ENCODE measurements at regions not wholly inside any gene's neighbourhood (a gene's known extent, or its start where the extent isn't known, plus 50 kb on each side); places are given as distances from the start of the nearest gene placed in this dataset.

DNA sequence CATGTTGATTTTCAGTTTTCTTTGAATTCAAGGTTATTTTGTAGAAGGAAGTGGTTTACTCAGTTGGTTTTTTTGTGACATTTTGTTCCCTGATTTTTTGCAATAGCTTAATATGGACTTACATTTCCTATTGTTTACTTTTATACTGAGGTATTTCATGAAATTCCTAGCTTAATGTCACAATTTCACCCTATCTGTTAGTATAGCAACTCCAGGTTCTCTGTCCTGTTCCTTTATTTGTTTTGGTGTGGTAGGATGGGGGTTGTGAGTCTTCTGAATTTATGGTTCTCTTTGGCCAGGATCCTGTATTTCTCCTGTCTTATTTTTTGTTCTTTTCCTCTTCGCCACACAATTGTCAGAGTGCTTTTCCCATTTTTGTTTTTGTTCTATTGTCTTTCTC is 523.4 kb upstream of the ARRDC3 start:
- DNase-seq (no peak), ATAC-seq (ENCODE audit: poor library complexity) (no peak)
- intact Hi-C loops (cut with DNase I) = no loop called here

DNA sequence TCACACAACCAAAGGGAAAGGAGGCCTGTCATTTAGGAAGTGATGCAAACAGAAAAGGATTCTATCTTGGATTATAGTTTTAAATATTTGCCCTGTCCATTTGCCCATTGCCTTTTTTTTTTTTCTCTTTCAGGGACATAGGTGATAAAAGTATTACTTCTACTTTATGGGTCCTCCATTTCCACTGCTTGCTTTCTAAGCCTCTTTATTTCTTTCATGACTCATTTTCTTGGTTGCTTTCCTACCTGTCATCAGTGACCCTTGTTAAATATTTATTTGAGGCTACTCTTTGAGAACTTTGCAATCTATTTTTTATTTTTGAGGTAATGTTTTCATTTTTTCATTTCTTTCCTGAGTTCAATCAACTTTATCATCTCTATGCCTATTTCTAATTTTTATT is 522.9 kb upstream of the ARRDC3 start:
- no peak for DNase-seq
- intact Hi-C loops (cut with DNase I) = no loop called here
- no peak for ATAC-seq (ENCODE audit: poor library complexity)

DNA sequence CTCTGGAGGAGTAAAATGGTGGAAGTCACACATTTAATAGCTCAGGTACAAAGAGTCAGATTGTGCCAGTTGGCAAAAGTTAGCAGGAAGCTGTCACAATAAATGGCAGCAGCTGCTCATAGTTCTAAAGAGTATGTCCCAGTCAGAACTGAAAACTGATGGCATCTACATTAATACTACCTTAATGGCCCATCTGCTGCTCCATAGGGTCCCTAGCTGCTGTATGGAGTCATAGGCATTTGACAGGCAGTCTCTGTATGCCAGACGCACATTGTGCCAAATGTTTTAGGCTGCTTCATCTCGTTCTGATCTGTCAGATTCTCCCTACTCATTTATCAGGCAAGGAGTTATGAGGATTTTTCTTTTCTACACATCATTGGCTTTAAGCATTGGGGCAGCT is 515.8 kb upstream of the ARRDC3 start:
- DNase-seq (no peak), ATAC-seq (ENCODE audit: poor library complexity) (no peak)
- intact Hi-C loops (cut with DNase I) = no loop called here

DNA sequence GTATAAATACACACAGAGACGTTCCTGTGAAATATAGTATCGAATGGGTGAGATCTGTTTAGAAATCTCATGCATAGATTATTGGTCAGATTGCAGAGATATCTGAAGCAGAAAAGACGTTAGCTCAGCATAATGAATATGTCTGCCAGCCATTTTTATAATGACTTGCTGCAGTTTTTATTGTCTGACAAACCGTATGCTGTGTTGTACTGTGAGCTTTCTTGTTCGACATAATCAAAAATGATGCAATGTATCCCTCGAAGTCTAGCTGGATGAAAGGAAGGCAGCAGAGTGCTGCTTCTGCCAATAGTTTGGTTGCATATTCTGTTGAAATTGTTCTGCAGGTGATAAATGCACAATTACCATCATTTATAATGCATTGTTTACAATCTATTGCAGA is 514.9 kb upstream of the ARRDC3 start:
- DNase-seq = no peak
- no peak for ATAC-seq (ENCODE audit: poor library complexity)

DNA sequence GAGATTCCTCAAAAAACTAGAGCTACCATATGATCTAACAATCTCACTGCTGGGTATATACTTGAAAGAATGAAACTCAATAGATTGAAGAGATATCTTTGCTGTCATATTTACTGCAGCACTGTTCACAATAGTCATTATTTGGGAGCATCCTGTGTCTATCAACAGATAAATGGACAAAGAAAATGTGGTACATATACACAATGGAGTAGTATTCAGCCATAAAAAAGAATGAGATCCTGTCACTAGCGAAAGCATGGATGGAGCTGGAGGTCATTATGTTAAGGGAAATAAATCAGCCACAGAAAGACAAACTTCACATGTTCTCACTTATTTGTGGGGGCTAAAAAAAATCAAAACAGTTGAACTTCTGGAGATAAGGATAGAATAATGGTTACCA is 505.7 kb upstream of the ARRDC3 start:
- ATAC-seq (ENCODE audit: poor library complexity) (no peak), DNase-seq (no peak)
- intact Hi-C loops (cut with DNase I) = no loop called here

More for the DNA sequence above, 514.9 kb upstream of the ARRDC3 start:
- intact Hi-C loops (cut with DNase I) = no loop called here

DNA sequence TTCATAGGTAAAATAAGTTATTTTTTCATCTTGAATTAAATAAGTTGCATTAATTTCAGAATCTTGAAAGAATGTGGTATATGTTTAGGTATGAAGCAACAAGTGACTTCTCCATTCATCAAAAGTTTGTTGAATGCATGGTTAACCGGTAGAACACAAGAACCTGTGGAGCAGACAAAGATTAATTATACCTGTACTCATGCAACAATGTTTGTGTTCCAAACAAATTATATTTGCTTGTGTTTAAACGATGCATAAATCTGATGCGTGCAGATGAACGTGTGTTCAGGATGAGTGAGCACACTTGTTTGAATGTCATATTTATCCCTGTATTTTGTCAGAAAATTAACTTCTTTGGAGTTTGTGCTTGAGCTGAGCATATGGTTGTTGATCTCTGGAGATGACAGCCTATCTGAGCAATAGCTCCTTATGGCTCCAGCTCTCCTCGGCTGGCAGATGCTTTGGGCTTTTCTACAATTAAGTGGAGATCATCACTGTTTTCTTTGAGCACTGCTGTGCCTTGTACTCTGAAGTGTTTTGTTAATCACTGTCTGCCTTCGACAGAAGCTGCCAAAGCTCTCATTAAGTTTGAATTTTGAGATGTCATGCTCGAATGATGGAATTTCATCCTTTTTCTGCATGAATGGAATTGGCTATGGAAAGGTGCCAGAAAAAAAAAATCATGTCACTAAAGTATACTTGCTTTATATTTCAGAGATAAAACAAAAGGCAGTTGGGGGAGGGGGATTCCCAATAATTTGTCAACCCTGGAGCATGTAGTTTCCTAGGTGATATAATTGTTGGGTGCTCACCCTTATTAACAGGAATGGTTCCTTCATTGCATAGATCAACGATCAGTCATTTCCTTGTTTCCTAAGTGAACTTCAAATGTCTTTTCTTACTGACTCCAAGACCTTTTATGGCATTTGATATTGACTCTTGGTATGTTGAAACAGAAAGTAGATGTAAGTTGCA is 502.5 kb upstream of the ARRDC3 start:
- intact Hi-C loops (cut with DNase I) = no loop called here
- DNase-seq (no peak), ATAC-seq (ENCODE audit: poor library complexity) (no peak)

DNA sequence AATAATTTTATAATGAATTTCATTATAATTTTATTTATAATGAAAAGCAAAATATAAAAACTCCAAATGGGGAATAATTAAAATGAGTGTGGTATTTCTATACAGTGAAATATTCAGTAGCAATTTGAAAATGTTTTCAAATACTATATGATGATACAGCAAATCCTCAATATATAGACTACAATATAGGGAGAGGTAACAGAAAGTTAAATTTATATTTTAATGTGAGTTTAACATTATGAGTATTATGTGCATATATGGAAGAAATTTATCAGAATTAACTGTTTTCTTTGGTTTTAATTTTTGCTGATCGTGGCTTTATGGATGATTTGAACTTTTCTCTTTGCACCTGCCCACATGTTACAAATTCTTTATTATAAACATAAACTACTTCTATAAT is 500.9 kb upstream of the ARRDC3 start:
- intact Hi-C loops (cut with DNase I) = no loop called here
- ATAC-seq (ENCODE audit: poor library complexity) (no peak), DNase-seq (no peak)

DNA sequence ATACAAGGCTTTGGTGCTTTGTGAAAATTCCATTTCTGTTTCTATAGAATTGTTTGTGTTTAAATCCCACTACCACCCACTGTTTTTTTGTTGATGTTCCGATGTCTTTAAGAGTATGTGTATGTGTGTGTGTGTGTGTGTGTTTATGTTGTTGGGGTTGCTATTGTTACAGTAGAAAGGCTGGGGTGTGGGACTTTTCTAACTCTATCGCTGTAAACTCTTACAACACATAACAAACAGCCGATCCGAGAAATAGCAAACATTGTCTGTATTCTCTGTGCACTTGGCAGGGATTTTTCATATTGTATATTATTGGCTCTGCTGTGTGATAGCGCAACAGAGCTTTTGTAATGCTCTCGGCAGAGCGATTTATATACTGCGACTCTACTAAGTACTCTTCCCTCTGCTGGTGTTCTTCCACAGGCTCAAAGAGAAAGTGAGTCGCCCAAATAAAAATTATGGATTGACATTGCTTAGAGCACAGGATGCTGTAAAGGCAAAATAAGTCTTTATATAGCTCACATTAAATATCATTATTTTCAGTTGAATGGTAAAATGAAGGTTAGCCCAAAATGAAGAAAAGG is 492.2 kb upstream of the ARRDC3 start:
- ATAC-seq (ENCODE audit: poor library complexity) = no peak
- intact Hi-C loops (cut with DNase I) = no loop called here
- no peak for DNase-seq

DNA sequence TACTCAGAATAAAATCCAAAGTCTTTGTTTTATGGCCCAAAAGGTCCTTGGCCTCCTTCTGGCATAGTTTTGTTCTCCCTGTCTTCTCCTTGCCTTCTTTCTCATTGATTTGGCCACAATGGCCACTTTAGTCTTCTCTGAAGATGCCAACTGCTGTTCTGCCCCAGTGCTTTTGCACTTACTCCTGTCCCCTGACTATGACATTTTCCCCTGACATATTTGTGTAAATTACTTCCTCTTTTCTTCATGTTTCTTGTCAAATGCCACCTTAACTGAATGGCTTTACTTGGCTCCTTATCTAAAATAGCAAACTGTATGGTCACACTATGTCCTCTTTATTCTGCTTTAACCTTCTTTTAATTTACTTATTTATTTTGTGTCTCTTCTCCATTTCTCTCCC is 484.7 kb upstream of the ARRDC3 start:
- intact Hi-C loops (cut with DNase I) = no loop called here
- ATAC-seq (ENCODE audit: poor library complexity) = no peak
- no peak for DNase-seq

DNA sequence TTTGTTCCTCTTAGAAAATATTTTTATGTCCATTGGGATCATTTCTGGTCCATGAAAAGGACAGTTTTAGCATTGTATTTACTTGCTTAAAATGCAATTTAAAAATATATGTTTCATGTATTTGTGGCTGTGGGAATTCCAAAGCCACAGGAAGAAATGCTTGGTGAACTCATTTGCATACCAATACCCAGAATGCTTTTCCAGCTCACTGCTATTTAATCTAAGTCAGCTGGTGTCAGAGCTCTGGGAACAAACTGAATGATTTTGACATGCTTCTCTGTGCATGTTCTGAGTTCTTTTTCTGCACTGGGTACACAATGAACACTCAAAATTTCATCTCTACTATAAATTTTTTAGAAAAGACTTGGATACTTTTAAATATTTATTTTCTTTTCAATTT is 482.8 kb upstream of the ARRDC3 start:
- no peak for ATAC-seq (ENCODE audit: poor library complexity)
- DNase-seq = no peak
- intact Hi-C loops (cut with DNase I) = no loop called here

DNA sequence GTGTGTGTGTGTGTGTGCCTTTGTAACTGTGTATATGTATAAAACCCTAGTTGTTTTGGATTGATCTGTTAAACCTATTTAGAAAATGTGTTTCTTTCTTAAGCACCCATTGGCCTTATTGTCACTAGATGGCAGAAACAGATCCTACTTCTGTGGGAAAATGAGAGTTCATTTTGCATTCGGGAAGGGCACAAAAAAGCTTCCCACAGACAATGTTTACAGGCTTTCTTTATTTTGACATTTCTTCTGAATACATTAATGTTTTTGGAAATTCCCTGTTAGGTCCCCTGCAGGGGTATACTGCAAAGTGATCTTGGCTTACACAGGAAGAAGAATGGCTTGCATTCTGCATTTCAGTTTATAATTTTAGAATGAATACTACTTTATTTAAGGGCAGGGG is 481.8 kb upstream of the ARRDC3 start:
- DNase-seq (no peak), ATAC-seq (ENCODE audit: poor library complexity) (no peak)
- intact Hi-C loops (cut with DNase I) = no loop called here

DNA sequence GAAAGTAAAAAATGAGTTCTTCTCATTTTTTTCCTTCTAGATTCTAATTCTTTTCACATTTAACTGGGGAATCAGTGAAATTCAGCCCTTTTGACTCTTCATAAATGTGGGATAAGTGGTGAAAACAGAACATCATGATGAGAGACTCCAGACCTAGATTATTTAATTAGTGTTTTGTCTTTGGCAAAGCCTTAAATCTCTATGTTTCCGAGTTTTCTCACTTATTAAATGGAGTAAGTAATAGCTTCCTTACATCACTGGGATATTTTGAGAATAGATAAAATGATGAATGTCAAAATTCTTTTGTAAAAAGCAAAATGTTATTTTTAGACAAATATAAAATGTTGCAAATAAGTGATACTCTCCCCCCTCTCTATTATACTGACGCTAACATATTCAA is 468.6 kb upstream of the ARRDC3 start:
- intact Hi-C loops (cut with DNase I) = no loop called here
- DNase-seq (no peak), ATAC-seq (ENCODE audit: poor library complexity) (no peak)

DNA sequence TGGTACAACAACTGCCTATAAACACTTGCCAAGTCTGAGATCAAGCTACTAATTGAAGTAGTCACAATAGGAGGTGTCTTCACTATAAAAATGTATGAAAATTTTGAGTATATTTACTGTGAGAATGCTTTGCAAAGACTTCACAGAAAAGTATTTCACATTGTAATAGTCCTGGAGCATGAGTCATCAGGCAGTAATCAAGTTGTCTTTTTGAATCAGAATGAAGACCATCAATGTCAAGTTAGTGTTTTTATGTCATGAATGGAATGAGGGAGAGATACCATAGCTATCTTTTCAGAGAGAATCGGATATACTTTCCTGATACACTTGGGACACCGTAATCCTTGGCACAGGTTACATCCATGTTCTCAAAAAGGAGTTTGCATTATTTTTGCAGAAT is 466.9 kb upstream of the ARRDC3 start:
- ATAC-seq (ENCODE audit: poor library complexity) (no peak), DNase-seq (no peak)
- intact Hi-C loops (cut with DNase I) = no loop called here

DNA sequence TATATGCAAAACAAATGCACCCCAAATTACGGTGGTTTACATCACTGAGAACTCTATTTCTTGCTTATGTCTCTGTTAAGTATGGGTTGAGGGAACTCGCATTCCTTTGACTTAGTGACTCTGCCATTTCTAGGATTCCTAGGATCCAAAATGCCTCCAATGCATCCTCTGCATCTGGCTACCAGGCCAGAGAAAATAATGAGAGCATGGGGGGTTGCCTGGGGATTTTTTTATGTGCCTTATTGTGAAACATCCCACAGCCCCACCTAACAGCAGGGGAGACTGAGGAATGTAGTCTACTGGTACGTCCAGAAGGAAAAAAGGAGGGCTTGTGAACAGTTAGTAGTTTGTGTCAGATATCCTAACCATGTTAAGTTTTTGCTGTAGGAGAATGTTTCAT is 466.0 kb upstream of the ARRDC3 start:
- intact Hi-C loops (cut with DNase I) = no loop called here
- DNase-seq = no peak

DNA sequence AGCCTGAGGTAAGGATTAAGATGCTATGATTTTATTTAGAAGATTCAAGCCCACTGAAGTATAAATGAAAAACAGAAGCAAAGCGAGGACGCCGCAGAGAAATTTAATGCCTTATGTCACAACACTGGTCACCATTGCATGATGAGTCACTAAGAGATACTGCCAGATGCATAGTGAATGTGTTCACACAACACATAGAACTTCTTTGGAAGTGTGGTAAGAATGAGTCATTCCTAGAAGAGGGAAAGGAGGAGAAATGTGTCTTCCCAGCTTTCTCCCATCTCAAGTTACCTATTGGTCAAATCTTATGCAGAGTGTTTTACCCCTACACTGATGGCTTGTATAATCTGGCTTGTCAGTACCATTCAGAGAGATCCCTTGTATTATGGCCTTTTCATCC is 465.3 kb upstream of the ARRDC3 start:
- ATAC-seq (ENCODE audit: poor library complexity) (no peak), DNase-seq (no peak)
- intact Hi-C loops (cut with DNase I) = no loop called here

More for the DNA sequence above, 466.0 kb upstream of the ARRDC3 start:
- ATAC-seq (ENCODE audit: poor library complexity) = no peak

DNA sequence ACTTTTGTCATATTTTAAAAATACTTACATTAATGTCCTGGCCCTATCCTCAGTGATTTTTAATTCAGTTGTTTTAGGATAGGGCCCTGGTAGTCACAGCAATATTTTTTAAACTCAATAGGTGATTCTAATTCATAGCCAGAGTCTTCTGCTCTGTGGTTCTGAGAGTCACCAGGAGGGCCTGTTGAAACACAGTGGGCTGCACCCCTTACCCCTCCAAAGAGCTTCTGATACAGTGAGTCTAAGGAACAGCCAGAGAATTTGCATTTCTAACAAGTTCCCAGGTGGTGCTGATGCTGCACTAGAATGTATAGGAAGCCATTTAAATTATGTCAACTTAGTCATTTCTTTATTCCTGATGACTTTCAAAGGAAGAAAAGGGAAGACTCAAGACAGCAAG is 458.3 kb upstream of the ARRDC3 start:
- intact Hi-C loops (cut with DNase I) = no loop called here
- DNase-seq = no peak

DNA sequence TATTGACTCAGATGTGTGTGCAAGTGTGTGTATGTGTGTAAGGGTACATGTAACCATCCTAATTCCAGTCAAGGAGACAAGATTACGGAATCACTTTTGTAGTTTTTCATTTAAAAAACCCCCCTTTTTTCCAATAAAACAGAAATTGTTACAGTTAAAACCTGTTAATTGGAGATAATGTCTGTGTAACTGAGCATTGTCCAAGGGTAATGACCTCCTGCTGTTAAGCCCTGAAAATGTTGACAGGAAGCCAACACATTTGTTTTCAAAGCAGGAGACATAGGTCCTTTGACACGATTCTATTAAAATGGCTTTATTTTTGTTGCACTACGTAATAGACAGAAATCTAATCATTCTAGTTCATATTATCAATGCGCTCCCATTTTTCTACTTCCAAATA is 457.3 kb upstream of the ARRDC3 start:
- intact Hi-C loops (cut with DNase I) = no loop called here
- ATAC-seq (ENCODE audit: poor library complexity) (peak; percentile 51), DNase-seq (no peak)

More for the DNA sequence above, 458.3 kb upstream of the ARRDC3 start:
- no peak for ATAC-seq (ENCODE audit: poor library complexity)

DNA sequence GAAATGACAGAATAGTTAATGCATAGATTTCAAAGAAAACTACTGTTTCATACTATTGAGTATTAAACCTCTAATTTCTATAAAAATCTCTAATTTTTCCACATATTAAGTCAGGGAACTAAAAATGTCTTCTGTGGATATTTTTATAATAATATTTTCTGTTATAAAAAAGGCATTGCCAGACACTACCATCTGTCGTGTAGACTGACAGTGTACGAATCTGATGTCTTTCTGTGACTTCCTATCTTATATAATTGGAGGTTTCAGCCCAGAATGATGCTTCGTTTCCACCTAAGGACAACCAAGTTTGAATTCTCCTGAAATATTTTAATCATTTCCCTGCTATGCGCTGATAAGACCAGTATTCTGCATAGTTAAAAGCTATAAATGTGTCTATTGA is 456.6 kb upstream of the ARRDC3 start:
- no peak for ATAC-seq (ENCODE audit: poor library complexity)
- intact Hi-C loops (cut with DNase I) = no loop called here
- no peak for DNase-seq

DNA sequence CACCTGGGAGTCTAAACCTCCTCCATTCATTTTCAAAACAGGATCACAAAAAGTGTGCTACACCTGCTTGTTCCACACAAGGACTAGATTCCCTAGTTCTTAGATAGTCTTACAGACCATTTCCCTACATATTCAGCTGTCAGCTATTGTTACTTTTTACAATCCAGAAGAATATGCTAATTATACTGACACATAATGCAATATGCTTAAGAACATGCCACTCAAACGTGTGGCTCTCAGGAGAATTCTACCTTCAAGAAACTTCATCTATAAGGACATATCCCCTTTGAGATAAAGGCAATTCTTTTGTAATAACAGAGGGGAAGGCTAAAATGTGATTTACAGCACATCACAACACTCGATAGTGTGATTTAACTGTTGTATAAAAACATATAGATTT is 456.1 kb upstream of the ARRDC3 start:
- intact Hi-C loops (cut with DNase I) = no loop called here
- no peak for ATAC-seq (ENCODE audit: poor library complexity)
- no peak for DNase-seq

DNA sequence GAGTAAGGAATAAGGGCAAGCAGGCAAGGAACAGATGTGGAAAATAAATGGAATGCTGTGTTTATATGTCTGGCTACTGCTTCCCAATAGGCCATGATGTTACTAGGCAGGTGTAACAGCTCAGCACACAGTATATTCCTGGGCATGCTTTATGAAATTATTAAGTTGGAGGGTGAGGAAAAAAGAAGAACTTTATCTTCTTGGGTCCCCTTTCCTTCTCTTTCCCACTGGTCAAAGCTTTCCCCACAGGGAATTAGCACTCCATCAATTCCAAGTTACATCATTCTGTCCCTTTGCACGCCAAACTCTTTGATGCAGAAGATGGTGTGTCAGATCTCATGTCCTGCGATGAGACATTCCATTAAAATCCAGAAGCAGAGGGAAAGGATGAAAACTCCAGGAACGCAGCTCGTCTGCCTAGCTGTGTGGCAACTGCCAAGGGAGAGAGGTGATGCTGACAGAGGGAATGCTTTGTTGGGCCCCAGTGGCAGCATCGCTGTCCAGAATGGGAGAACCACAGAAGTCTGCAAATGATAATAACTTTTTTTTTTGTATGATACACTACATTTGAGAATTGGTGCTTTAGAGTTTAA is 447.3 kb upstream of the ARRDC3 start:
- ATAC-seq (ENCODE audit: poor library complexity) (no peak), DNase-seq (no peak)
- intact Hi-C loops (cut with DNase I) = no loop called here
